ENCODE measurements at regions not wholly inside any gene's neighbourhood (a gene's known extent, or its start where the extent isn't known, plus 50 kb on each side); places are given as distances from the start of the nearest gene placed in this dataset.

- DNase-seq (ENCODE audit: low read depth in 3 of 3, low spot score in 1 of 3), result no peak
These were observed 269.3 kb upstream of the NCKAP5 start for GRCh38 chr2:133837441-133838094.

- DNase-seq (ENCODE audit: low read depth in 3 of 3, low spot score in 1 of 3), result no peak
These were observed 270.5 kb upstream of the NCKAP5 start for GRCh38 chr2:133838642-133839365.

- DNase-seq (ENCODE audit: low read depth in 3 of 3, low spot score in 1 of 3), result no peak
These were observed 271.4 kb upstream of the NCKAP5 start for GRCh38 chr2:133839677-133840076.

GRCh38 chr2:133840761-133841160 is 272.5 kb upstream of the NCKAP5 start:
- no peak for DNase-seq (ENCODE audit: low read depth in 3 of 3, low spot score in 1 of 3)

GRCh38 chr2:133841900-133842299 is 273.6 kb upstream of the NCKAP5 start:
- no peak for DNase-seq (ENCODE audit: low read depth in 3 of 3, low spot score in 1 of 3)

GRCh38 chr2:133842446-133842845 is 274.2 kb upstream of the NCKAP5 start:
- DNase-seq (ENCODE audit: low read depth in 3 of 3, low spot score in 1 of 3), result no peak

GRCh38 chr2:133843091-133843490 is 274.8 kb upstream of the NCKAP5 start:
- no peak for DNase-seq (ENCODE audit: low read depth in 3 of 3, low spot score in 1 of 3)

GRCh38 chr2:133843551-133843950 is 275.3 kb upstream of the NCKAP5 start:
- DNase-seq (ENCODE audit: low read depth in 3 of 3, low spot score in 1 of 3), result no peak

- peak in 2 of 3 donors; percentile 7 to 11 for DNase-seq (ENCODE audit: low read depth in 3 of 3, low spot score in 1 of 3)
These were observed 276.1 kb upstream of the NCKAP5 start for GRCh38 chr2:133844214-133844892.

GRCh38 chr2:133846476-133846875 is 278.2 kb upstream of the NCKAP5 start:
- no peak for DNase-seq (ENCODE audit: low read depth in 3 of 3, low spot score in 1 of 3)

- DNase-seq (ENCODE audit: low read depth in 3 of 3, low spot score in 1 of 3), result no peak
These were observed 279.3 kb upstream of the NCKAP5 start for GRCh38 chr2:133847591-133847990.

GRCh38 chr2:133848111-133848649 is 279.9 kb upstream of the NCKAP5 start:
- DNase-seq (ENCODE audit: low read depth in 3 of 3, low spot score in 1 of 3), result no peak

- no peak for DNase-seq (ENCODE audit: low read depth in 3 of 3, low spot score in 1 of 3)
These were observed 281.1 kb upstream of the NCKAP5 start for GRCh38 chr2:133849341-133849740.

- no peak for DNase-seq (ENCODE audit: low read depth in 3 of 3, low spot score in 1 of 3)
These were observed 286.4 kb upstream of the NCKAP5 start for GRCh38 chr2:133854603-133855200.

GRCh38 chr2:133855526-133855925 is 287.3 kb upstream of the NCKAP5 start:
- no peak for DNase-seq (ENCODE audit: low read depth in 3 of 3, low spot score in 1 of 3)

- DNase-seq (ENCODE audit: low read depth in 3 of 3, low spot score in 1 of 3), result no peak
These were observed 288.4 kb upstream of the NCKAP5 start for GRCh38 chr2:133856678-133857077.

- no peak for DNase-seq (ENCODE audit: low read depth in 3 of 3, low spot score in 1 of 3)
These were observed 291.3 kb upstream of the NCKAP5 start for GRCh38 chr2:133859578-133859977.

- no peak for DNase-seq (ENCODE audit: low read depth in 3 of 3, low spot score in 1 of 3)
These were observed 294.2 kb upstream of the NCKAP5 start for GRCh38 chr2:133862400-133862977.

GRCh38 chr2:133863106-133863800 is 295.0 kb upstream of the NCKAP5 start:
- no peak for DNase-seq (ENCODE audit: low read depth in 3 of 3, low spot score in 1 of 3)

GRCh38 chr2:133865141-133865540 is 296.9 kb upstream of the NCKAP5 start:
- no peak for DNase-seq (ENCODE audit: low read depth in 3 of 3, low spot score in 1 of 3)

- DNase-seq (ENCODE audit: low read depth in 3 of 3, low spot score in 1 of 3), result no peak
These were observed 298.9 kb upstream of the NCKAP5 start for GRCh38 chr2:133867166-133867565.

All from stimulated activated CD4-positive, alpha-beta T cell treated with anti-CD3 and anti-CD28 coated beads, TNF-alpha, amount 100 ng/mL, for 1 hour (primary cell).